IMR-90 (cell line): ENCODE measurements at regions not wholly inside any gene's neighbourhood (a gene's known extent, or its start where the extent isn't known, plus 50 kb on each side); places are given as distances from the start of the nearest gene placed in this dataset.

Source experiments
- ATAC-seq: fragments of 200-7000 bp; cut with Tn5 transposase; 2 replicates; pipeline ENCODE4 v1.9.1; 2020; ENCODE audit warnings: low read depth, mild to moderate bottlenecking, moderate library complexity
- BruUV-seq: library from RNA; stranded (reverse); fragments of 400-500 nt; replicated peaks from 2 replicates; lab custom pipeline; 2021; lab: Mats Ljungman, UMichigan
- CTCF ChIA-PET: fragments of 300-600 bp; formaldehyde crosslinking; extraction: SDS; loops from one replicate; lab custom pipeline; 2021; ENCODE audit warnings: antibody characterized with exemption; lab: Yijun Ruan, JAX
- POLR2A ChIA-PET: fragments of 300-600 bp; sonication (Branson Sonifier 250); formaldehyde crosslinking; loops from one replicate; lab custom pipeline; 2022; ENCODE audit warnings: antibody characterized with exemption; ENCODE audit not compliant: unreplicated experiment; lab: Charles Lee
- DNase-seq: peaks from one replicate; pipeline ENCODE4 v3.0.0; 2013
- H2AFZ ChIP-seq: replicated peaks from 2 replicates; pipeline ENCODE3; 2013; ENCODE audit warnings: low read length, mild to moderate bottlenecking; ENCODE audit not compliant: poor library complexity
- H2AK5ac ChIP-seq: 2 replicates; pipeline ENCODE4 v1.6.1; 2013; ENCODE audit warnings: low read depth, low read length, inconsistent platforms
- H2AK9ac ChIP-seq: replicated peaks from 2 replicates; pipeline ENCODE3; 2013; ENCODE audit warnings: mild to moderate bottlenecking, low read depth, low read length, moderate library complexity; ENCODE audit not compliant: poor library complexity
- H2BK120ac ChIP-seq: 2 replicates; pipeline ENCODE4 v1.6.1; 2013; ENCODE audit warnings: low read depth, low read length, inconsistent platforms
- H2BK15ac ChIP-seq: 3 replicates; pipeline ENCODE4 v1.6.1; 2013; ENCODE audit warnings: low read depth, low read length, inconsistent platforms
- H2BK20ac ChIP-seq: 2 replicates; pipeline ENCODE4 v1.6.1; 2013; ENCODE audit warnings: low read depth, mild to moderate bottlenecking, inconsistent platforms, low read length, moderate library complexity
- H2BK5ac ChIP-seq: 2 replicates; pipeline ENCODE4 v1.6.1; 2013; ENCODE audit warnings: mild to moderate bottlenecking, low read depth, low read length, inconsistent platforms; ENCODE audit not compliant: poor library complexity, severe bottlenecking
- H3K14ac ChIP-seq: replicated peaks from 2 replicates; pipeline ENCODE4 v1.6.1; 2013; ENCODE audit warnings: low read depth, low read length, inconsistent platforms
- H3K18ac ChIP-seq: 2 replicates; pipeline ENCODE4 v1.6.1; 2013; ENCODE audit warnings: low read depth, low read length, control low read depth
- H3K23ac ChIP-seq: 2 replicates; pipeline ENCODE4 v1.6.1; 2013; ENCODE audit warnings: low read depth, low read length, inconsistent platforms
- H3K27ac ChIP-seq: 2 replicates; pipeline ENCODE4 v1.5.1; 2013; ENCODE audit warnings: mild to moderate bottlenecking, control low read depth, low read length; ENCODE audit not compliant: insufficient read depth
- H3K27me3 ChIP-seq: 2 replicates; pipeline ENCODE4 v1.6.1; 2013; ENCODE audit warnings: low read length; ENCODE audit not compliant: control insufficient read depth, insufficient read depth
- H3K36me3 ChIP-seq: 2 replicates; pipeline ENCODE4 v1.6.1; 2013; ENCODE audit warnings: low read length, mixed read lengths; ENCODE audit not compliant: control insufficient read depth, insufficient read depth
- H3K4ac ChIP-seq: 2 replicates; pipeline ENCODE4 v1.6.1; 2013; ENCODE audit warnings: low read depth, low read length, inconsistent platforms
- H3K4me1 ChIP-seq: 2 replicates; pipeline ENCODE4 v1.6.1; 2013; ENCODE audit warnings: low read length, mixed read lengths; ENCODE audit not compliant: control insufficient read depth, insufficient read depth
- H3K4me2 ChIP-seq: 2 replicates; pipeline ENCODE4 v1.6.1; 2013; ENCODE audit warnings: low read depth, mild to moderate bottlenecking, control low read depth, low read length, moderate library complexity
- H3K4me3 ChIP-seq: 2 replicates; pipeline ENCODE4 v1.5.1; 2013; ENCODE audit warnings: low read depth, mild to moderate bottlenecking, control low read depth, low read length, moderate library complexity; ENCODE audit not compliant: insufficient read depth
- H3K56ac ChIP-seq: 2 replicates; pipeline ENCODE4 v1.6.1; 2013; ENCODE audit warnings: low read length, inconsistent platforms; ENCODE audit not compliant: insufficient read depth; ENCODE audit errors: extremely low read depth
- H3K79me1 ChIP-seq, 2 experiments: 2 replicates each; pipeline ENCODE4 v1.6.1; 2013; ENCODE audit warnings: low read length in 2 of 2, inconsistent platforms in 1 of 2, low read depth in 1 of 2
- H3K9ac ChIP-seq: 2 replicates; pipeline ENCODE4 v1.6.1; 2013; ENCODE audit warnings: low read depth, low read length, control low read depth
- H3K9me1 ChIP-seq: 2 replicates; pipeline ENCODE4 v1.6.1; 2013; ENCODE audit warnings: low read length, inconsistent platforms; ENCODE audit not compliant: insufficient read depth
- H3K9me3 ChIP-seq: 2 replicates; pipeline ENCODE4 v1.6.1; 2013; ENCODE audit warnings: low read length; ENCODE audit not compliant: control insufficient read depth, insufficient read depth
- H4K20me1 ChIP-seq: 2 replicates; pipeline ENCODE4 v1.6.1; 2013; ENCODE audit warnings: low read length, inconsistent platforms; ENCODE audit not compliant: insufficient read depth
- H4K5ac ChIP-seq: 2 replicates; pipeline ENCODE4 v1.6.1; 2013; ENCODE audit warnings: mild to moderate bottlenecking, low read depth, low read length, control low read depth
- H4K8ac ChIP-seq, 2 experiments: 2 replicates each; pipeline ENCODE4 v1.6.1; 2013; ENCODE audit warnings: low read depth in 2 of 2, low read length in 2 of 2, control low read depth in 1 of 2, inconsistent platforms in 1 of 2
- H4K91ac ChIP-seq: 2 replicates; pipeline ENCODE4 v1.6.1; 2013; ENCODE audit warnings: low read depth, low read length, inconsistent platforms; ENCODE audit not compliant: insufficient read depth
- BHLHE40 ChIP-seq: fragments of 150-350 bp; IDR thresholded peaks from 2 replicates; pipeline ENCODE4 v1.6.1; 2016; ENCODE audit warnings: mild to moderate bottlenecking, low read depth, low read length
- CEBPB ChIP-seq: IDR thresholded peaks from 2 replicates; pipeline ENCODE4 v1.6.1; 2012; ENCODE audit warnings: low read depth, low read length, improper control_type of control experiment
- CHD1 ChIP-seq: IDR thresholded peaks from 2 replicates; pipeline ENCODE4 v1.6.1; 2012; ENCODE audit warnings: low read depth, low read length, improper control_type of control experiment
- CTCF ChIP-seq: conservative IDR thresholded peaks from 2 replicates; pipeline ENCODE4 v1.5.1; 2012; ENCODE audit warnings: mild to moderate bottlenecking, low read depth, low read length, improper control_type of control experiment
- FOS ChIP-seq: fragments of 150-350 bp; IDR thresholded peaks from 2 replicates; pipeline ENCODE4 v1.6.1; 2016; ENCODE audit warnings: low read depth, low read length
- MAFK ChIP-seq: IDR thresholded peaks from 2 replicates; pipeline ENCODE4 v1.6.1; 2012; ENCODE audit warnings: low read depth, low read length, improper control_type of control experiment
- MAZ ChIP-seq: IDR thresholded peaks from 2 replicates; pipeline ENCODE4 v1.6.1; 2012; ENCODE audit warnings: low read depth, mild to moderate bottlenecking, low read length, improper control_type of control experiment, moderate library complexity, borderline replicate concordance
- MXI1 ChIP-seq: IDR thresholded peaks from 2 replicates; pipeline ENCODE4 v1.6.1; 2012; ENCODE audit warnings: low read depth, mild to moderate bottlenecking, low read length, moderate library complexity, borderline replicate concordance
- NFE2L2 ChIP-seq: fragments of 150-350 bp; IDR thresholded peaks from 2 replicates; pipeline ENCODE4 v1.6.1; 2016; ENCODE audit warnings: low read depth, mild to moderate bottlenecking, low read length
- POLR2A ChIP-seq: IDR thresholded peaks from 2 replicates; pipeline ENCODE4 v1.6.1; 2012; ENCODE audit warnings: mild to moderate bottlenecking, low read depth, low read length
- RAD21 ChIP-seq: IDR thresholded peaks from 2 replicates; pipeline ENCODE4 v1.6.1; 2012; ENCODE audit warnings: low read length, improper control_type of control experiment
- RCOR1 ChIP-seq: IDR thresholded peaks from 2 replicates; pipeline ENCODE4 v1.6.1; 2012; ENCODE audit warnings: mild to moderate bottlenecking, low read length, improper control_type of control experiment; ENCODE audit not compliant: insufficient replicate concordance
- RFX5 ChIP-seq: IDR thresholded peaks from 2 replicates; pipeline ENCODE4 v1.8.0; 2012; ENCODE audit warnings: low read depth, mild to moderate bottlenecking, low read length, moderate library complexity
- SMC3 ChIP-seq: fragments of 150-350 bp; IDR thresholded peaks from 2 replicates; pipeline ENCODE4 v1.6.1; 2016; ENCODE audit warnings: low read depth, mild to moderate bottlenecking, antibody characterized with exemption, low read length, moderate library complexity
- WGBS, 2 experiments: methylation state at CpG; one replicate each; pipeline versions ENCODE4 v1.1.5 to v1.1.7; 2013; ENCODE audit warnings: missing lambda C conversion rate in 2 of 2; ENCODE audit not compliant: insufficient read length in 1 of 2; ENCODE audit errors: extremely low coverage in 2 of 2; 5-methylcytosine and 5-hydroxymethylcytosine counted together
- dilution Hi-C: fragments of 300-500 bp; cut with HindIII; formaldehyde crosslinking; loops from one replicate; pipeline ENCODE4 v1.14.3; 2018; ENCODE audit warnings: low sequenced_read_pairs; ENCODE audit not compliant: unreplicated experiment
- in situ Hi-C: fragments of 300-500 bp; cut with MboI; formaldehyde crosslinking; loops from 3 replicates; pipeline ENCODE4 v1.14.3; 2019; ENCODE audit warnings: low sequenced_read_pairs, inconsistent platforms, mixed read lengths
- intact Hi-C: fragments of 100-400 bp; cut with micrococcal nuclease; formaldehyde crosslinking; loops from 2 replicates; pipeline ENCODE4 v1.10.0; 2022
- TF ChIP-seq, protein P1 (sequence below): fragments of 150-350 bp; IDR thresholded peaks from 2 replicates; pipeline ENCODE4 v1.6.1; 2017; ENCODE audit warnings: mild to moderate bottlenecking, antibody characterized with exemption, low read length, low read depth
- TF ChIP-seq, protein P2 (sequence below): fragments of 150-350 bp; IDR thresholded peaks from 2 replicates; pipeline ENCODE4 v1.6.1; 2016; ENCODE audit warnings: low read depth, mild to moderate bottlenecking, low read length, moderate library complexity, borderline replicate concordance

- WGBS, 2 experiments = 92% methylated on average over 2 of the region's 5 CpGs; no CpG with 5 or more reads in 1 of the 2 experiments
- H3K9me3 ChIP-seq = no peaks in the 10 kb centered on the region
- no TSS peak for BruUV-seq
Observed at GRCh38 chr3:59463253-59463652, 413.4 kb upstream of the CFAP20DC start.

More at GRCh38 chr3:59463253-59463652, 413.4 kb upstream of the CFAP20DC start:
- Histone ChIP-seq H3K27ac (no peak overlapping the region), H2BK20ac (no peak overlapping the region), H2AK9ac (no peak overlapping the region), H3K9ac (no peak overlapping the region), H3K18ac (no peak overlapping the region), H3K79me1 (no peaks in the 10 kb centered on the region), H3K14ac (no peak overlapping the region), H3K27me3 (no peaks in the 10 kb centered on the region), H3K4ac (no peak overlapping the region), H2BK5ac (no peak overlapping the region), H3K4me2 (no peak overlapping the region), H4K91ac (no peak overlapping the region), H2AK5ac (no peak overlapping the region), H4K8ac (no peak overlapping the region), H3K9me1 (no peaks in the 10 kb centered on the region), H3K56ac (no peak overlapping the region), H2BK15ac (no peak overlapping the region), H4K20me1 (no peaks in the 10 kb centered on the region), H4K5ac (no peak overlapping the region), H2AFZ (no peak overlapping the region), H3K4me1 (no peaks in the 10 kb centered on the region), H2BK120ac (no peak overlapping the region), H3K36me3 (no peaks in the 10 kb centered on the region), H3K23ac (no peak overlapping the region), H3K4me3 (no peak overlapping the region)
- TF ChIP-seq RAD21 (no peak), MXI1 (no peak), NFE2L2 (no peak), MAZ (no peak), RCOR1 (no peak), FOS (no peak), CHD1 (no peak), CEBPB (no peak), BHLHE40 (no peak), SMC3 (no peak), MAFK (no peak), RFX5 (no peak), CTCF (no peak), POLR2A (no peak)
- TF ChIP-seq, protein P1, sequence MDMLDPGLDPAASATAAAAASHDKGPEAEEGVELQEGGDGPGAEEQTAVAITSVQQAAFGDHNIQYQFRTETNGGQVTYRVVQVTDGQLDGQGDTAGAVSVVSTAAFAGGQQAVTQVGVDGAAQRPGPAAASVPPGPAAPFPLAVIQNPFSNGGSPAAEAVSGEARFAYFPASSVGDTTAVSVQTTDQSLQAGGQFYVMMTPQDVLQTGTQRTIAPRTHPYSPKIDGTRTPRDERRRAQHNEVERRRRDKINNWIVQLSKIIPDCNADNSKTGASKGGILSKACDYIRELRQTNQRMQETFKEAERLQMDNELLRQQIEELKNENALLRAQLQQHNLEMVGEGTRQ = no peak
- TF ChIP-seq, protein P2, sequence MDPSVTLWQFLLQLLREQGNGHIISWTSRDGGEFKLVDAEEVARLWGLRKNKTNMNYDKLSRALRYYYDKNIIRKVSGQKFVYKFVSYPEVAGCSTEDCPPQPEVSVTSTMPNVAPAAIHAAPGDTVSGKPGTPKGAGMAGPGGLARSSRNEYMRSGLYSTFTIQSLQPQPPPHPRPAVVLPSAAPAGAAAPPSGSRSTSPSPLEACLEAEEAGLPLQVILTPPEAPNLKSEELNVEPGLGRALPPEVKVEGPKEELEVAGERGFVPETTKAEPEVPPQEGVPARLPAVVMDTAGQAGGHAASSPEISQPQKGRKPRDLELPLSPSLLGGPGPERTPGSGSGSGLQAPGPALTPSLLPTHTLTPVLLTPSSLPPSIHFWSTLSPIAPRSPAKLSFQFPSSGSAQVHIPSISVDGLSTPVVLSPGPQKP = no peak
- dilution Hi-C loops = no loop called here
- no peak for ATAC-seq
- intact Hi-C loops = no loop called here
- no peak for DNase-seq
- ChIA-PET CTCF (no interaction called here), POLR2A (no interaction called here)
- in situ Hi-C loops = no loop called here
